ENCODE measurements at regions not wholly inside any gene's neighbourhood (a gene's known extent, or its start where the extent isn't known, plus 50 kb on each side); places are given as distances from the start of the nearest gene placed in this dataset.

- POLR2A ChIA-PET: interaction anchor here (0.6 kb wide), 1 partner anchor 691 kb away, joined by 3 read pairs; no protein-coding TSS in a partner anchor
- Histone ChIP-seq H3K4me3 (no peak overlapping the region), H3K4me1 (no peaks in the 10 kb centered on the region), H3K4me2 (no peak overlapping the region), H3K9me3 (no peaks in the 10 kb centered on the region), H3K27ac (no peak overlapping the region)
- FAIRE-seq (no peak), ATAC-seq (peak in 1 of 2 experiments; percentile 72; a peak in 4 of 6 replicates), DNase-seq (ENCODE audit: low read depth in 1 of 2, low spot score in 1 of 2) (peak; percentile 3 to 33)
- TF ChIP-seq SMC3 (IDR thresholded peaks at IDR 0.05) (peak; percentile 46), HMGXB4 (CRISPR knock-in tag; IDR thresholded peaks at IDR 0.05; ENCODE audit: borderline replicate concordance) (no peak), RAD21 (conservative IDR thresholded peaks at IDR 0.05 in 1 of 2, IDR thresholded peaks at IDR 0.05 in 1 of 2) (peak; percentile 62 to 76), CTCF (IDR thresholded peaks at IDR 0.05) (peak; percentile 57), PHF8 (IDR thresholded peaks at IDR 0.05; ENCODE audit: borderline replicate concordance, low read depth) (no peak), ZSCAN20 (CRISPR knock-in tag; IDR thresholded peaks at IDR 0.05) (no peak)
- under 1% methylated on average over 3 of the region's 3 CpGs for WGBS (ENCODE audit: missing lambda C conversion rate)
- CTCF ChIA-PET: interaction anchor here (1.3 to 1.6 kb wide), 2 partner anchors 684 to 687 kb away, joined by 3 to 7 read pairs; no protein-coding TSS in a partner anchor
Measured at GRCh38 chr2:155310589-155310988, 612.1 kb downstream of the KCNJ3 start.

GRCh38 chr2:155309483-155309882 is 611.0 kb downstream of the KCNJ3 start:
- no peaks in the 10 kb centered on the region for H3K9me3 ChIP-seq
- DNase-seq (ENCODE audit: low read depth in 1 of 2, low spot score in 1 of 2) (no peak), ATAC-seq (no peak), FAIRE-seq (no peak)
- ChIA-PET POLR2A (no interaction called here), CTCF (interaction anchor here (0.7 kb wide), 1 partner anchor 500 kb away, joined by 3 read pairs; no protein-coding TSS in a partner anchor)
- no peak overlapping the region for H3K4me3 ChIP-seq
- no peak overlapping the region for H3K27ac ChIP-seq
- no peak overlapping the region for H3K4me2 ChIP-seq
- no peaks in the 10 kb centered on the region for H3K4me1 ChIP-seq
- TF ChIP-seq POLR2A (IDR thresholded peaks at IDR 0.05; ENCODE audit: low read length): no peak
- TF ChIP-seq PHF8 (IDR thresholded peaks at IDR 0.05; ENCODE audit: borderline replicate concordance, low read depth): no peak
- no peak for TF ChIP-seq HOXB13 (CRISPR knock-in tag; IDR thresholded peaks at IDR 0.05; ENCODE audit: low read depth)
- TF ChIP-seq HOXB5 (CRISPR knock-in tag; IDR thresholded peaks at IDR 0.05): no peak
- TF ChIP-seq RNF2 (IDR thresholded peaks at IDR 0.05; ENCODE audit: borderline replicate concordance, low read depth): no peak
- TF ChIP-seq PBX3 (IDR thresholded peaks at IDR 0.05): no peak
- 83% methylated on average over 1 of the region's 1 CpG for WGBS (ENCODE audit: missing lambda C conversion rate)

- Histone ChIP-seq H3K27ac (no peak overlapping the region), H3K4me2 (no peak overlapping the region), H3K9me3 (no peaks in the 10 kb centered on the region), H3K4me3 (no peak overlapping the region), H3K4me1 (no peaks in the 10 kb centered on the region)
- ATAC-seq: peak in 1 of 2 experiments; percentile 43; a peak in 3 of 6 replicates
- WGBS (ENCODE audit: missing lambda C conversion rate): 9% methylated on average over 1 of the region's 1 CpG
- POLR2A ChIA-PET: no interaction called here
- CTCF ChIA-PET: interaction anchor here (1.1 kb wide), 1 partner anchor 28 kb away, joined by 4 read pairs; no protein-coding TSS in a partner anchor
- no peak for FAIRE-seq
- peak in 1 of 2 experiments; percentile 7 for DNase-seq (ENCODE audit: low read depth in 1 of 2, low spot score in 1 of 2)
- TF ChIP-seq REST (IDR thresholded peaks at IDR 0.05): no peak
- no peak for TF ChIP-seq HOXB13 (CRISPR knock-in tag; IDR thresholded peaks at IDR 0.05; ENCODE audit: low read depth)
- no peak for TF ChIP-seq HMGXB4 (CRISPR knock-in tag; IDR thresholded peaks at IDR 0.05; ENCODE audit: borderline replicate concordance)
- no peak for TF ChIP-seq HEYL (CRISPR knock-in tag; IDR thresholded peaks at IDR 0.05)
- no peak for TF ChIP-seq ELK1 (IDR thresholded peaks at IDR 0.05; ENCODE audit: low read depth, low read length)
- TF ChIP-seq EP300 (IDR thresholded peaks at IDR 0.05): no peak
- no peak for TF ChIP-seq CEBPB (IDR thresholded peaks at IDR 0.05)
- TF ChIP-seq BHLHE40 (IDR thresholded peaks at IDR 0.05; ENCODE audit: low read depth, low read length): no peak
- TF ChIP-seq E2F6 (IDR thresholded peaks at IDR 0.05; ENCODE audit: borderline replicate concordance, low read depth): no peak
Measured at GRCh38 chr2:155308367-155309009, 610.0 kb downstream of the KCNJ3 start.

Data from A549 (cell line).